GM23338 (cell line): ENCODE measurements at regions not wholly inside any gene's neighbourhood (a gene's known extent, or its start where the extent isn't known, plus 50 kb on each side); places are given as distances from the start of the nearest gene placed in this dataset.

Experiments
- ATAC-seq: fragments of 200-7000 bp; cut with Tn5 transposase; 3 replicates; pipeline ENCODE4 v1.9.1; 2020
- DNase-seq: peaks from one replicate; pipeline ENCODE4 v3.0.0-alpha.2; 2015; ENCODE audit warnings: low spot score
- H2AFZ ChIP-seq: fragments of 200-600 bp; sonication (generic); 2 replicates; pipeline ENCODE4 v1.8.0; 2016; ENCODE audit warnings: antibody characterized with exemption, mild to moderate bottlenecking, moderate library complexity
- H3F3A ChIP-seq: fragments of 200-600 bp; sonication (generic); replicated peaks from 2 replicates; pipeline ENCODE4 v1.8.0; 2017; ENCODE audit warnings: antibody characterized with exemption, mixed run types, low read depth
- H3K27ac ChIP-seq: fragments of 200-600 bp; sonication (generic); 2 replicates; pipeline ENCODE4 v1.6.1; 2016; ENCODE audit warnings: low read depth
- H3K27me3 ChIP-seq: fragments of 200-600 bp; sonication (generic); 2 replicates; pipeline ENCODE4 v1.8.0; 2016; ENCODE audit warnings: mild to moderate bottlenecking, mixed run types, moderate library complexity; ENCODE audit not compliant: insufficient read depth
- H3K36me3 ChIP-seq: fragments of 200-600 bp; sonication (generic); 2 replicates; pipeline ENCODE4 v1.8.0; 2016; ENCODE audit warnings: mild to moderate bottlenecking; ENCODE audit not compliant: insufficient read depth
- H3K4me1 ChIP-seq: fragments of 200-600 bp; sonication (generic); 2 replicates; pipeline ENCODE4 v1.8.0; 2016; ENCODE audit warnings: mild to moderate bottlenecking, moderate library complexity; ENCODE audit not compliant: insufficient read depth
- H3K4me2 ChIP-seq: fragments of 200-600 bp; sonication (generic); 2 replicates; pipeline ENCODE4 v1.7.1; 2017; ENCODE audit warnings: mixed run types
- H3K4me3 ChIP-seq: fragments of 200-600 bp; sonication (generic); 2 replicates; pipeline ENCODE4 v1.6.1; 2016; ENCODE audit warnings: mixed run types
- H3K79me2 ChIP-seq: fragments of 200-600 bp; sonication (generic); replicated peaks from 2 replicates; pipeline ENCODE4 v1.8.0; 2017; ENCODE audit warnings: mild to moderate bottlenecking; ENCODE audit not compliant: insufficient read depth
- H3K9me2 ChIP-seq: fragments of 200-600 bp; sonication (generic); 2 replicates; pipeline ENCODE4 v1.8.0; 2017; ENCODE audit not compliant: insufficient read depth
- H4K20me1 ChIP-seq: fragments of 200-600 bp; sonication (generic); replicated peaks from 2 replicates; pipeline ENCODE4 v1.8.0; 2017; ENCODE audit warnings: mild to moderate bottlenecking; ENCODE audit not compliant: insufficient read depth
- H3K27ac Mint-ChIP-seq: 2 replicates; pipeline ENCODE4 v1.8.0; 2020; ENCODE audit warnings: inconsistent platforms, mild to moderate bottlenecking, moderate library complexity, mixed read lengths
- H3K27me3 Mint-ChIP-seq: 3 replicates; pipeline ENCODE4 v1.8.0; 2022; ENCODE audit warnings: low read depth, mild to moderate bottlenecking, moderate library complexity, mixed read lengths, inconsistent platforms; ENCODE audit not compliant: insufficient read depth, poor library complexity
- H3K36me3 Mint-ChIP-seq: 3 replicates; pipeline ENCODE4 v1.8.0; 2021; ENCODE audit warnings: low read depth, mild to moderate bottlenecking, inconsistent platforms, moderate library complexity, mixed read lengths
- H3K4me1 Mint-ChIP-seq: 3 replicates; pipeline ENCODE4 v1.8.0; 2020; ENCODE audit warnings: mild to moderate bottlenecking, inconsistent platforms, mixed read lengths
- H3K4me3 Mint-ChIP-seq: 3 replicates; pipeline ENCODE4 v1.8.0; 2021; ENCODE audit warnings: moderate library complexity, mild to moderate bottlenecking, inconsistent platforms, mixed read lengths
- H3K9me3 Mint-ChIP-seq: 3 replicates; pipeline ENCODE4 v1.8.0; 2020; ENCODE audit warnings: moderate library complexity, mild to moderate bottlenecking, inconsistent platforms, mixed read lengths
- CREB1 ChIP-seq: fragments of 250-450 bp; sonication (Bioruptor Pico); IDR thresholded peaks from 2 replicates; pipeline ENCODE4 v1.5.0; 2020; ENCODE audit warnings: low read depth, mild to moderate bottlenecking, moderate library complexity
- EZH2 ChIP-seq: fragments of 200-600 bp; sonication (generic); IDR thresholded peaks from one replicate; pipeline ENCODE4 v1.8.0; 2017; ENCODE audit warnings: antibody characterized with exemption, mild to moderate bottlenecking, low read depth; ENCODE audit not compliant: unreplicated experiment
- EZH2phosphoT487 ChIP-seq: fragments of 200-600 bp; sonication (generic); IDR thresholded peaks from one replicate; pipeline ENCODE4 v1.8.1; 2018; ENCODE audit warnings: antibody characterized with exemption; ENCODE audit not compliant: unreplicated experiment
- JUNB ChIP-seq: IDR thresholded peaks from one replicate; pipeline ENCODE4 v1.6.1; 2016; ENCODE audit warnings: antibody characterized with exemption; ENCODE audit not compliant: unreplicated experiment
- NANOG ChIP-seq: IDR thresholded peaks from 2 replicates; pipeline ENCODE4 v1.6.1; 2016; ENCODE audit warnings: antibody characterized with exemption, borderline replicate concordance
- POLR2AphosphoS5 ChIP-seq: IDR thresholded peaks from 2 replicates; pipeline ENCODE4 v1.6.1; 2016; ENCODE audit warnings: antibody characterized with exemption, low read depth
- STAT1 ChIP-seq: IDR thresholded peaks from one replicate; pipeline ENCODE4 v1.6.1; 2016; ENCODE audit warnings: antibody characterized with exemption; ENCODE audit not compliant: unreplicated experiment
- ZNF114 ChIP-seq: fragments of 250-450 bp; sonication (Bioruptor Pico); IDR thresholded peaks from 2 replicates; pipeline ENCODE4 v1.5.0; 2020; ENCODE audit warnings: mild to moderate bottlenecking, moderate library complexity
- ZNF331 ChIP-seq: fragments of 250-450 bp; sonication (Bioruptor Pico); IDR thresholded peaks from 2 replicates; pipeline ENCODE4 v1.5.0; 2020; ENCODE audit warnings: low read depth, mild to moderate bottlenecking, moderate library complexity
- TF ChIP-seq, protein P1 (sequence below), 2 experiments: fragments of 200-600 bp in 1 of 2; sonication (generic) in 1 of 2; conservative IDR thresholded peaks; 2 replicates each; pipeline versions ENCODE4 v1.5.1 to v1.6.1; 2016 to 2017; ENCODE audit warnings: antibody characterized with exemption in 2 of 2, low read depth in 2 of 2, mild to moderate bottlenecking in 2 of 2, moderate library complexity in 1 of 2
- TF ChIP-seq, protein P2 (sequence below): fragments of 250-450 bp; sonication (Bioruptor Pico); IDR thresholded peaks from 2 replicates; pipeline ENCODE4 v1.5.0; 2020; ENCODE audit warnings: mild to moderate bottlenecking, moderate library complexity
- TF ChIP-seq, protein P3 (sequence below): IDR thresholded peaks from 2 replicates; pipeline ENCODE4 v1.6.1; 2016; ENCODE audit warnings: antibody characterized with exemption
- TF ChIP-seq, protein P4 (sequence below): IDR thresholded peaks from one replicate; pipeline ENCODE4 v1.6.1; 2018; ENCODE audit warnings: antibody characterized with exemption; ENCODE audit not compliant: unreplicated experiment

DNA sequence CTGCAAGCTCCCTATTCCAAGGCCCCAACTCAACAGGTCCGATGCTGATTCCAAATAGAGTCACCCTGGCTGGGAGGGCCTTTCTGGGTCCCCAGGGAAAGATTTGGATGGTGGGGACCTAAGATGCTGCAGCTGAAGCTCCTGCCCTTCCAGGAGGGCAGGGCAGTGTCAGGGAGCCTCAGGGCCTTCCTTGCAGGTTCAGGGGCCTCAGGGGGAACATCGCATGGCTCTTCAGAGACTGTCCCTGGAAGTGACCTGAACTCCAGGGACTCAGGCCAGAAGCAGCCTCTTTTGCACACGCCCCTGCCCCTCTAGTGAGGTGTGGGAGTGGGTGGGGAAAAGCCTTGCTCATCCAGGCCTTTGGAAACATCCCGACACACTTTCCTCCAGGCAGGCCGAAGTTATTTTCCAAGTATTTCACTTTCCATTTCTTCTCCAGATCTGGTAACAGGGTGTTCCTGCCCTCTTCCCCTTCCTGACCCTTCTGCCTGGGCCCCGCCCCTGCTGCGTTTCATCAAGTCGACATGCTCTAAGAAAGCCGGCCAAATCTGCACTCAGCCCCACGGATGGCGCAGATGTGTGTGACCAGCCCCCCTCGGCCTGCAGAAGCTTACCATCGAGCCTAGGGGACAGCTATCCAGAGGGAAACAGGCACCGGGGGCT is 159.5 kb downstream of the FGF18 start:
- H3K4me3 Mint-ChIP-seq, result no peak overlapping the region
- no peaks in the 10 kb centered on the region for H3K9me2 ChIP-seq
- peaks cover 9% of the 10 kb centered on the region for H3K4me1 Mint-ChIP-seq
- no peaks in the 10 kb centered on the region for H4K20me1 ChIP-seq
- H3K79me2 ChIP-seq, result no peaks in the 10 kb centered on the region
- no peak overlapping the region for H3K27ac Mint-ChIP-seq
- H3K4me3 ChIP-seq, result no peak overlapping the region
- no peaks in the 10 kb centered on the region for H3K36me3 ChIP-seq
- 0 out of 2 replicates have a peak overlapping the region, but pooled peaks have one; percentile 7 for H2AFZ ChIP-seq
- TF ChIP-seq EZH2phosphoT487 (no peak), ZNF331 (CRISPR knock-in tag) (no peak), STAT1 (no peak), CREB1 (CRISPR knock-in tag) (no peak), POLR2AphosphoS5 (no peak), JUNB (no peak), NANOG (no peak), ZNF114 (CRISPR knock-in tag) (no peak), EZH2 (no peak)
- TF ChIP-seq, protein P1, sequence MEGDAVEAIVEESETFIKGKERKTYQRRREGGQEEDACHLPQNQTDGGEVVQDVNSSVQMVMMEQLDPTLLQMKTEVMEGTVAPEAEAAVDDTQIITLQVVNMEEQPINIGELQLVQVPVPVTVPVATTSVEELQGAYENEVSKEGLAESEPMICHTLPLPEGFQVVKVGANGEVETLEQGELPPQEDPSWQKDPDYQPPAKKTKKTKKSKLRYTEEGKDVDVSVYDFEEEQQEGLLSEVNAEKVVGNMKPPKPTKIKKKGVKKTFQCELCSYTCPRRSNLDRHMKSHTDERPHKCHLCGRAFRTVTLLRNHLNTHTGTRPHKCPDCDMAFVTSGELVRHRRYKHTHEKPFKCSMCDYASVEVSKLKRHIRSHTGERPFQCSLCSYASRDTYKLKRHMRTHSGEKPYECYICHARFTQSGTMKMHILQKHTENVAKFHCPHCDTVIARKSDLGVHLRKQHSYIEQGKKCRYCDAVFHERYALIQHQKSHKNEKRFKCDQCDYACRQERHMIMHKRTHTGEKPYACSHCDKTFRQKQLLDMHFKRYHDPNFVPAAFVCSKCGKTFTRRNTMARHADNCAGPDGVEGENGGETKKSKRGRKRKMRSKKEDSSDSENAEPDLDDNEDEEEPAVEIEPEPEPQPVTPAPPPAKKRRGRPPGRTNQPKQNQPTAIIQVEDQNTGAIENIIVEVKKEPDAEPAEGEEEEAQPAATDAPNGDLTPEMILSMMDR (conservative IDR thresholded peaks at IDR 0.05; ENCODE audit: low read depth in 2 of 2), result no peak
- TF ChIP-seq, protein P2, sequence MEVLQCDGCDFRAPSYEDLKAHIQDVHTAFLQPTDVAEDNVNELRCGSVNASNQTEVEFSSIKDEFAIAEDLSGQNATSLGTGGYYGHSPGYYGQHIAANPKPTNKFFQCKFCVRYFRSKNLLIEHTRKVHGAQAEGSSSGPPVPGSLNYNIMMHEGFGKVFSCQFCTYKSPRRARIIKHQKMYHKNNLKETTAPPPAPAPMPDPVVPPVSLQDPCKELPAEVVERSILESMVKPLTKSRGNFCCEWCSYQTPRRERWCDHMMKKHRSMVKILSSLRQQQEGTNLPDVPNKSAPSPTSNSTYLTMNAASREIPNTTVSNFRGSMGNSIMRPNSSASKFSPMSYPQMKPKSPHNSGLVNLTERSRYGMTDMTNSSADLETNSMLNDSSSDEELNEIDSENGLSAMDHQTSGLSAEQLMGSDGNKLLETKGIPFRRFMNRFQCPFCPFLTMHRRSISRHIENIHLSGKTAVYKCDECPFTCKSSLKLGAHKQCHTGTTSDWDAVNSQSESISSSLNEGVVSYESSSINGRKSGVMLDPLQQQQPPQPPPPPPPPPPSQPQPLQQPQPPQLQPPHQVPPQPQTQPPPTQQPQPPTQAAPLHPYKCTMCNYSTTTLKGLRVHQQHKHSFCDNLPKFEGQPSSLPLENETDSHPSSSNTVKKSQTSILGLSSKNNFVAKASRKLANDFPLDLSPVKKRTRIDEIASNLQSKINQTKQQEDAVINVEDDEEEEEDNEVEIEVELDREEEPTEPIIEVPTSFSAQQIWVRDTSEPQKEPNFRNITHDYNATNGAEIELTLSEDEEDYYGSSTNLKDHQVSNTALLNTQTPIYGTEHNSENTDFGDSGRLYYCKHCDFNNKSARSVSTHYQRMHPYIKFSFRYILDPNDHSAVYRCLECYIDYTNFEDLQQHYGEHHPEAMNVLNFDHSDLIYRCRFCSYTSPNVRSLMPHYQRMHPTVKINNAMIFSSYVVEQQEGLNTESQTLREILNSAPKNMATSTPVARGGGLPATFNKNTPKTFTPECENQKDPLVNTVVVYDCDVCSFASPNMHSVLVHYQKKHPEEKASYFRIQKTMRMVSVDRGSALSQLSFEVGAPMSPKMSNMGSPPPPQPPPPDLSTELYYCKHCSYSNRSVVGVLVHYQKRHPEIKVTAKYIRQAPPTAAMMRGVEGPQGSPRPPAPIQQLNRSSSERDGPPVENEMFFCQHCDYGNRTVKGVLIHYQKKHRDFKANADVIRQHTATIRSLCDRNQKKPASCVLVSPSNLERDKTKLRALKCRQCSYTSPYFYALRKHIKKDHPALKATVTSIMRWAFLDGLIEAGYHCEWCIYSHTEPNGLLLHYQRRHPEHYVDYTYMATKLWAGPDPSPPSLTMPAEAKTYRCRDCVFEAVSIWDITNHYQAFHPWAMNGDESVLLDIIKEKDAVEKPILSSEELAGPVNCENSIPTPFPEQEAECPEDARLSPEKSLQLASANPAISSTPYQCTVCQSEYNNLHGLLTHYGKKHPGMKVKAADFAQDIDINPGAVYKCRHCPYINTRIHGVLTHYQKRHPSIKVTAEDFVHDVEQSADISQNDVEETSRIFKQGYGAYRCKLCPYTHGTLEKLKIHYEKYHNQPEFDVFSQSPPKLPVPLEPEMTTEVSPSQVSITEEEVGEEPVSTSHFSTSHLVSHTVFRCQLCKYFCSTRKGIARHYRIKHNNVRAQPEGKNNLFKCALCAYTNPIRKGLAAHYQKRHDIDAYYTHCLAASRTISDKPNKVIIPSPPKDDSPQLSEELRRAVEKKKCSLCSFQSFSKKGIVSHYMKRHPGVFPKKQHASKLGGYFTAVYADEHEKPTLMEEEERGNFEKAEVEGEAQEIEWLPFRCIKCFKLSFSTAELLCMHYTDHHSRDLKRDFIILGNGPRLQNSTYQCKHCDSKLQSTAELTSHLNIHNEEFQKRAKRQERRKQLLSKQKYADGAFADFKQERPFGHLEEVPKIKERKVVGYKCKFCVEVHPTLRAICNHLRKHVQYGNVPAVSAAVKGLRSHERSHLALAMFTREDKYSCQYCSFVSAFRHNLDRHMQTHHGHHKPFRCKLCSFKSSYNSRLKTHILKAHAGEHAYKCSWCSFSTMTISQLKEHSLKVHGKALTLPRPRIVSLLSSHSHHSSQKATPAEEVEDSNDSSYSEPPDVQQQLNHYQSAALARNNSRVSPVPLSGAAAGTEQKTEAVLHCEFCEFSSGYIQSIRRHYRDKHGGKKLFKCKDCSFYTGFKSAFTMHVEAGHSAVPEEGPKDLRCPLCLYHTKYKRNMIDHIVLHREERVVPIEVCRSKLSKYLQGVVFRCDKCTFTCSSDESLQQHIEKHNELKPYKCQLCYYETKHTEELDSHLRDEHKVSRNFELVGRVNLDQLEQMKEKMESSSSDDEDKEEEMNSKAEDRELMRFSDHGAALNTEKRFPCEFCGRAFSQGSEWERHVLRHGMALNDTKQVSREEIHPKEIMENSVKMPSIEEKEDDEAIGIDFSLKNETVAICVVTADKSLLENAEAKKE (CRISPR knock-in tag), result no peak
- TF ChIP-seq, protein P3, sequence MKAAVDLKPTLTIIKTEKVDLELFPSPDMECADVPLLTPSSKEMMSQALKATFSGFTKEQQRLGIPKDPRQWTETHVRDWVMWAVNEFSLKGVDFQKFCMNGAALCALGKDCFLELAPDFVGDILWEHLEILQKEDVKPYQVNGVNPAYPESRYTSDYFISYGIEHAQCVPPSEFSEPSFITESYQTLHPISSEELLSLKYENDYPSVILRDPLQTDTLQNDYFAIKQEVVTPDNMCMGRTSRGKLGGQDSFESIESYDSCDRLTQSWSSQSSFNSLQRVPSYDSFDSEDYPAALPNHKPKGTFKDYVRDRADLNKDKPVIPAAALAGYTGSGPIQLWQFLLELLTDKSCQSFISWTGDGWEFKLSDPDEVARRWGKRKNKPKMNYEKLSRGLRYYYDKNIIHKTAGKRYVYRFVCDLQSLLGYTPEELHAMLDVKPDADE, result no peak
- TF ChIP-seq, protein P4, sequence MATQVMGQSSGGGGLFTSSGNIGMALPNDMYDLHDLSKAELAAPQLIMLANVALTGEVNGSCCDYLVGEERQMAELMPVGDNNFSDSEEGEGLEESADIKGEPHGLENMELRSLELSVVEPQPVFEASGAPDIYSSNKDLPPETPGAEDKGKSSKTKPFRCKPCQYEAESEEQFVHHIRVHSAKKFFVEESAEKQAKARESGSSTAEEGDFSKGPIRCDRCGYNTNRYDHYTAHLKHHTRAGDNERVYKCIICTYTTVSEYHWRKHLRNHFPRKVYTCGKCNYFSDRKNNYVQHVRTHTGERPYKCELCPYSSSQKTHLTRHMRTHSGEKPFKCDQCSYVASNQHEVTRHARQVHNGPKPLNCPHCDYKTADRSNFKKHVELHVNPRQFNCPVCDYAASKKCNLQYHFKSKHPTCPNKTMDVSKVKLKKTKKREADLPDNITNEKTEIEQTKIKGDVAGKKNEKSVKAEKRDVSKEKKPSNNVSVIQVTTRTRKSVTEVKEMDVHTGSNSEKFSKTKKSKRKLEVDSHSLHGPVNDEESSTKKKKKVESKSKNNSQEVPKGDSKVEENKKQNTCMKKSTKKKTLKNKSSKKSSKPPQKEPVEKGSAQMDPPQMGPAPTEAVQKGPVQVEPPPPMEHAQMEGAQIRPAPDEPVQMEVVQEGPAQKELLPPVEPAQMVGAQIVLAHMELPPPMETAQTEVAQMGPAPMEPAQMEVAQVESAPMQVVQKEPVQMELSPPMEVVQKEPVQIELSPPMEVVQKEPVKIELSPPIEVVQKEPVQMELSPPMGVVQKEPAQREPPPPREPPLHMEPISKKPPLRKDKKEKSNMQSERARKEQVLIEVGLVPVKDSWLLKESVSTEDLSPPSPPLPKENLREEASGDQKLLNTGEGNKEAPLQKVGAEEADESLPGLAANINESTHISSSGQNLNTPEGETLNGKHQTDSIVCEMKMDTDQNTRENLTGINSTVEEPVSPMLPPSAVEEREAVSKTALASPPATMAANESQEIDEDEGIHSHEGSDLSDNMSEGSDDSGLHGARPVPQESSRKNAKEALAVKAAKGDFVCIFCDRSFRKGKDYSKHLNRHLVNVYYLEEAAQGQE, result no peak
- DNase-seq (no peak), ATAC-seq (no peak)
- no peak overlapping the region for H3K27ac ChIP-seq
- H3K36me3 Mint-ChIP-seq, result no peaks in the 10 kb centered on the region
- H3K4me2 ChIP-seq, result no peak overlapping the region
- H3K27me3 Mint-ChIP-seq, result peaks cover 11% of the 10 kb centered on the region
- no peaks in the 10 kb centered on the region for H3K27me3 ChIP-seq
- H3K4me1 ChIP-seq, result no peaks in the 10 kb centered on the region
- no peaks in the 10 kb centered on the region for H3F3A ChIP-seq
- peaks cover 4% of the 10 kb centered on the region; the same call in 2 of the 3 replicates for H3K9me3 Mint-ChIP-seq
